H1 (cell line): ENCODE measurements at regions not wholly inside any gene's neighbourhood (a gene's known extent, or its start where the extent isn't known, plus 50 kb on each side); places are given as distances from the start of the nearest gene placed in this dataset.

Source experiments
- ASH2L ChIP-seq: fragments of 200-600, 300-600 bp; sonication (generic); IDR thresholded peaks from one replicate; pipeline ENCODE4 v1.7.1; 2017; ENCODE audit warnings: low read length
- ATF3 ChIP-seq: IDR thresholded peaks from 2 replicates; pipeline ENCODE4 v1.6.1; 2011; ENCODE audit warnings: low read depth, mild to moderate bottlenecking, low read length; ENCODE audit not compliant: insufficient read depth
- CREB1 ChIP-seq: IDR thresholded peaks from 2 replicates; pipeline ENCODE4 v1.6.1; 2012; ENCODE audit warnings: inconsistent platforms
- CTCF ChIP-seq, 3 experiments: IDR thresholded peaks; 1 replicate in 2 of 3; 2 replicates in 1 of 3; pipeline versions ENCODE4 v1.5.1 to v1.6.1; 2011; ENCODE audit warnings: low read length in 3 of 3, mild to moderate bottlenecking in 3 of 3, inconsistent platforms in 2 of 3, low read depth in 1 of 3, moderate library complexity in 1 of 3; ENCODE audit not compliant: insufficient read depth in 1 of 3; ENCODE audit errors: control extremely low read depth in 1 of 3
- EGR1 ChIP-seq: IDR thresholded peaks from 2 replicates; pipeline ENCODE4 v1.6.1; 2011; ENCODE audit warnings: low read depth, low read length, borderline replicate concordance
- FOSL1 ChIP-seq: IDR thresholded peaks from 2 replicates; pipeline ENCODE4 v1.6.1; 2011; ENCODE audit warnings: mild to moderate bottlenecking, low read depth, low read length, moderate library complexity; ENCODE audit not compliant: insufficient read depth
- HDAC2 ChIP-seq, 2 experiments: fragments of 300-600 bp in 1 of 2; sonication (generic) in 1 of 2; IDR thresholded peaks; 2 replicates each; pipeline ENCODE4 v1.6.1; 2011 to 2012; ENCODE audit warnings: low read depth in 2 of 2, low read length in 2 of 2, mild to moderate bottlenecking in 2 of 2, moderate library complexity in 2 of 2, borderline replicate concordance in 1 of 2, inconsistent platforms in 1 of 2
- KDM4A ChIP-seq: IDR thresholded peaks from one replicate; pipeline ENCODE4 v1.7.1; 2012; ENCODE audit warnings: low read depth, mild to moderate bottlenecking, moderate library complexity, low read length, inconsistent platforms; ENCODE audit not compliant: severe bottlenecking
- MAFK ChIP-seq: IDR thresholded peaks from 2 replicates; pipeline ENCODE4 v1.6.1; 2012; ENCODE audit warnings: low read depth, mild to moderate bottlenecking, improper control_type of control experiment, low read length
- NANOG ChIP-seq: IDR thresholded peaks from 2 replicates; pipeline ENCODE4 v1.6.1; 2011; ENCODE audit warnings: low read length, low read depth, mild to moderate bottlenecking, inconsistent platforms; ENCODE audit not compliant: insufficient read depth, poor library complexity, severe bottlenecking
- POLR2A ChIP-seq, 2 experiments: IDR thresholded peaks; 1 replicate in 1 of 2; 2 replicates in 1 of 2; pipeline ENCODE4 v1.6.1; 2011; ENCODE audit warnings: low read depth in 2 of 2, low read length in 2 of 2, mild to moderate bottlenecking in 2 of 2; ENCODE audit errors: control extremely low read depth in 1 of 2
- SIRT6 ChIP-seq: IDR thresholded peaks from one replicate; pipeline ENCODE4 v1.7.1; 2012; ENCODE audit warnings: low read length, inconsistent platforms
- SP4 ChIP-seq: IDR thresholded peaks from 2 replicates; pipeline ENCODE4 v1.6.1; 2012; ENCODE audit warnings: low read length, inconsistent platforms
- TAF1 ChIP-seq: IDR thresholded peaks from 2 replicates; pipeline ENCODE4 v1.6.1; 2011; ENCODE audit warnings: mild to moderate bottlenecking, low read depth, low read length

DNA sequence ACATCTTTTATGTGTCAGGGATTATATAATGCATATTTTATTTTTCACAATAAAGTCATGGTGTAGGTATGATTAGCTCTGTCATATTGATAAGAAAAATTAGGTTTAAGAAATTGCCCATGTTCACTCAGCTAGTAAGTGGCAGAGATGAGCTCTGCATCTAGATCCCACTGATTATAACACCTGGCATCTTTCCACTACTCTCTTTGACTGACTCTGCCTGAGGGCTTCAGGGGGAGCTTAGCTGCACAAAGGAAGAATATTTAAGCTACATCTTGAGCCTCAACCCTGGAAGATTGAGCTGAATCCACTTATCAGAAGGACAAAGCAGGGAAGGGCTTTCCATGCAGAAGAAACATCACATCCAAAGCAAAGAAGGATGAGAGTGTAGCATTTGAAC lies 190.4 kb downstream of the MIS18A start (continued):
- TF ChIP-seq ATF3 (no peak), HDAC2 (IDR thresholded peaks at IDR 0.05; ENCODE audit: borderline replicate concordance in 1 of 2, low read depth in 2 of 2, low read length in 2 of 2) (no peak), TAF1 (no peak), FOSL1 (no peak), CREB1 (no peak), MAFK (no peak), KDM4A (no peak), POLR2A (IDR thresholded peaks at IDR 0.05; ENCODE audit: control extremely low read depth in 1 of 2, low read depth in 2 of 2, low read length in 2 of 2) (no peak), ASH2L (no peak), CTCF (IDR thresholded peaks at IDR 0.05; ENCODE audit: control extremely low read depth in 1 of 3, insufficient read depth in 1 of 3, low read depth in 1 of 3, low read length in 3 of 3) (no peak), EGR1 (no peak), NANOG (no peak), SIRT6 (no peak), SP4 (no peak)
